Activated CD4-positive, alpha-beta T cell treated with anti-CD3 and anti-CD28 coated beads for 36 hours (primary cell): ENCODE measurements at regions not wholly inside any gene's neighbourhood (a gene's known extent, or its start where the extent isn't known, plus 50 kb on each side); places are given as distances from the start of the nearest gene placed in this dataset.
A peak's percentile ranks its signal among the peaks of the same experiment; 100 is the strongest.

Source experiments
- ATAC-seq: fragments of 200-7000 bp; cut with Tn5 transposase; one replicate; pipeline ENCODE4 v1.10.0; 2021; ENCODE audit warnings: mild to moderate bottlenecking, moderate library complexity
- CTCF ChIA-PET: fragments of 350-600 bp; sonication (Branson Sonifier 250); formaldehyde crosslinking; loops from one replicate; lab custom pipeline; 2021; ENCODE audit warnings: antibody characterized with exemption; lab: Charles Lee
- POLR2A ChIA-PET: fragments of 350-600 bp; sonication (Branson Sonifier 250); formaldehyde crosslinking; loops from one replicate; lab custom pipeline; 2021; ENCODE audit warnings: antibody characterized with exemption, inconsistent platforms; lab: Charles Lee
- DNase-seq: peaks from one replicate; pipeline ENCODE4 v3.0.0-alpha.2; 2020
- H3K27ac Mint-ChIP-seq: one replicate; pipeline ENCODE4 v1.8.0; 2021; ENCODE audit warnings: mixed read lengths
- H3K27me3 Mint-ChIP-seq: one replicate; pipeline ENCODE4 v1.8.0; 2021; ENCODE audit warnings: mixed read lengths
- H3K36me3 Mint-ChIP-seq: one replicate; pipeline ENCODE4 v1.8.0; 2021; ENCODE audit warnings: low read depth, mixed read lengths
- H3K4me1 Mint-ChIP-seq: one replicate; pipeline ENCODE4 v1.8.0; 2021; ENCODE audit warnings: mixed read lengths
- H3K4me3 Mint-ChIP-seq: one replicate; pipeline ENCODE4 v1.8.0; 2021; ENCODE audit warnings: mild to moderate bottlenecking, moderate library complexity, mixed read lengths
- H3K9me3 Mint-ChIP-seq: one replicate; pipeline ENCODE4 v1.8.0; 2021; ENCODE audit warnings: low read depth, mixed read lengths
- intact Hi-C, 2 experiments: fragments of 100-400 bp; cut with DNase I in 1 of 2; cut with micrococcal nuclease in 1 of 2; formaldehyde crosslinking; loops; one replicate each; pipeline versions ENCODE4 v1.14.2 to v1.15.1; 2022 to 2024; cut with DNase I, micrococcal nuclease

GRCh38 chr1:67898033-67898726, 64.9 kb upstream of the GNG12 start:
- Mint-ChIP-seq H3K27me3 (peaks cover 20% of the 10 kb centered on the region), H3K4me1 (no peaks in the 10 kb centered on the region), H3K36me3 (no peaks in the 10 kb centered on the region), H3K4me3 (no peak overlapping the region), H3K9me3 (peaks cover under 1% of the 10 kb centered on the region), H3K27ac (no peak overlapping the region)
- intact Hi-C loops: no loop called here
- no peak for DNase-seq
- CTCF ChIA-PET: no interaction called here
- ATAC-seq: no peak
- POLR2A ChIA-PET: no interaction called here

GRCh38 chr1:67897270-67897949, 64.1 kb upstream of the GNG12 start:
- no peak overlapping the region for H3K4me3 Mint-ChIP-seq

GRCh38 chr1:67896826-67897225, 63.6 kb upstream of the GNG12 start:
- CTCF ChIA-PET: no interaction called here
- Mint-ChIP-seq H3K27me3 (peaks cover 28% of the 10 kb centered on the region), H3K4me3 (no peak overlapping the region), H3K27ac (no peak overlapping the region), H3K36me3 (no peaks in the 10 kb centered on the region), H3K4me1 (no peaks in the 10 kb centered on the region), H3K9me3 (no peaks in the 10 kb centered on the region)
- intact Hi-C loops: no loop called here
- POLR2A ChIA-PET: no interaction called here
- DNase-seq (no peak), ATAC-seq (no peak)

More at GRCh38 chr1:67897270-67897949, 64.1 kb upstream of the GNG12 start:
- no peaks in the 10 kb centered on the region for H3K36me3 Mint-ChIP-seq
- ChIA-PET POLR2A (no interaction called here), CTCF (no interaction called here)
- H3K27me3 Mint-ChIP-seq: peaks cover 25% of the 10 kb centered on the region
- no peak overlapping the region for H3K27ac Mint-ChIP-seq
- no peaks in the 10 kb centered on the region for H3K9me3 Mint-ChIP-seq
- intact Hi-C loops: no loop called here
- no peak for DNase-seq
- no peak for ATAC-seq
- no peaks in the 10 kb centered on the region for H3K4me1 Mint-ChIP-seq

DNA sequence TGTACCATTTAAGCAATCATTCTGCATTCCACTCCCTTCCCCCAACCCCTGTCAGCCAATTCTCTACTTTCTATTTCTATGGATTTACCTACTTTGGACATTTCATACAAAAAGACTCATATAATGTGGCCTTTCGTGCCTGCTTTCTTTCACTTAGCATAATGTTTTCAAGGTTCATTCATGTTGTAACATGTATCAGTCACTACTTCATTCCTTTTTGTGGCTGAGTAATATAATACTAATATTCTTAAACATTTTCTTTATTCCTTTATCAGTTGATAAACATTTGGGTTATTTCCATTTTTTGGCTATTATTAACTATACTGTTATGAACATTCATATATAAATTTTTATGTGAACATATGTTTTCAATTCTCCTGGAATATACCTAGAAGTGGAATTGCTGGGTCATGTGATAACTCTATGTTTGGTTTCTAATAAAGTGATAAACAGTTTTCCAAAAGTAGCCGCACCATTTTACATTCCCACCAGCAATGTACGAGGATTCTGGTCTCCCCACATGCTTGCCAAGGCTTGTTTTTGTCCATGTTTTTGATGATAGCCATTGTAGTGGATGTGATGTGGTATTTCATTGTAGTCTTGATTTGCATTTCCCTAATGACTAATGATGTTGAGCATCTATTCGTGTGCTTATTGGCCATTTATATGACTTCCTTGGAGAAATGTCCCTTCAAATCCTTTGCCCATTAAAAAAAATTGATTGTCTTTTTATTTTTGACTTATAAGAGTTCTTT, 61.9 kb upstream of the GNG12 start:
- ATAC-seq (no peak), DNase-seq (no peak)
- H3K27me3 Mint-ChIP-seq: peaks cover 38% of the 10 kb centered on the region
- intact Hi-C loops: no loop called here
- H3K9me3 Mint-ChIP-seq: no peaks in the 10 kb centered on the region
- no peak overlapping the region for H3K27ac Mint-ChIP-seq
- POLR2A ChIA-PET: no interaction called here
- CTCF ChIA-PET: no interaction called here
- no peaks in the 10 kb centered on the region for H3K36me3 Mint-ChIP-seq
- no peak overlapping the region for H3K4me3 Mint-ChIP-seq
- no peaks in the 10 kb centered on the region for H3K4me1 Mint-ChIP-seq

- Mint-ChIP-seq H3K27ac (no peak overlapping the region), H3K4me1 (peaks cover 3% of the 10 kb centered on the region), H3K9me3 (no peaks in the 10 kb centered on the region), H3K4me3 (no peak overlapping the region), H3K36me3 (no peaks in the 10 kb centered on the region), H3K27me3 (peaks cover 38% of the 10 kb centered on the region)
- ChIA-PET POLR2A (no interaction called here), CTCF (no interaction called here)
- ATAC-seq (no peak), DNase-seq (no peak)
- intact Hi-C loops: no loop called here
Measured at GRCh38 chr1:67893126-67893495, 59.8 kb upstream of the GNG12 start.

- no peak for ATAC-seq
- POLR2A ChIA-PET: no interaction called here
Measured at GRCh38 chr1:67892476-67893125, 59.3 kb upstream of the GNG12 start.

GRCh38 chr1:67890857-67891256, 57.6 kb upstream of the GNG12 start:
- Mint-ChIP-seq H3K27ac (no peak overlapping the region), H3K9me3 (no peaks in the 10 kb centered on the region), H3K4me3 (no peak overlapping the region), H3K36me3 (no peaks in the 10 kb centered on the region), H3K4me1 (peaks cover 3% of the 10 kb centered on the region), H3K27me3 (peaks cover 26% of the 10 kb centered on the region)
- DNase-seq: no peak
- no peak for ATAC-seq
- intact Hi-C loops: no loop called here
- CTCF ChIA-PET: interaction anchor here (0.9 kb wide), 1 partner anchor 120 kb away, joined by 4 read pairs; no protein-coding TSS in a partner anchor
- POLR2A ChIA-PET: no interaction called here

More at GRCh38 chr1:67892476-67893125, 59.3 kb upstream of the GNG12 start:
- peaks cover 36% of the 10 kb centered on the region for H3K27me3 Mint-ChIP-seq
- H3K4me3 Mint-ChIP-seq: no peak overlapping the region
- DNase-seq: no peak
- peaks cover 3% of the 10 kb centered on the region for H3K4me1 Mint-ChIP-seq
- H3K9me3 Mint-ChIP-seq: no peaks in the 10 kb centered on the region
- H3K27ac Mint-ChIP-seq: no peak overlapping the region
- H3K36me3 Mint-ChIP-seq: no peaks in the 10 kb centered on the region
- CTCF ChIA-PET: no interaction called here
- intact Hi-C loops: no loop called here

DNA sequence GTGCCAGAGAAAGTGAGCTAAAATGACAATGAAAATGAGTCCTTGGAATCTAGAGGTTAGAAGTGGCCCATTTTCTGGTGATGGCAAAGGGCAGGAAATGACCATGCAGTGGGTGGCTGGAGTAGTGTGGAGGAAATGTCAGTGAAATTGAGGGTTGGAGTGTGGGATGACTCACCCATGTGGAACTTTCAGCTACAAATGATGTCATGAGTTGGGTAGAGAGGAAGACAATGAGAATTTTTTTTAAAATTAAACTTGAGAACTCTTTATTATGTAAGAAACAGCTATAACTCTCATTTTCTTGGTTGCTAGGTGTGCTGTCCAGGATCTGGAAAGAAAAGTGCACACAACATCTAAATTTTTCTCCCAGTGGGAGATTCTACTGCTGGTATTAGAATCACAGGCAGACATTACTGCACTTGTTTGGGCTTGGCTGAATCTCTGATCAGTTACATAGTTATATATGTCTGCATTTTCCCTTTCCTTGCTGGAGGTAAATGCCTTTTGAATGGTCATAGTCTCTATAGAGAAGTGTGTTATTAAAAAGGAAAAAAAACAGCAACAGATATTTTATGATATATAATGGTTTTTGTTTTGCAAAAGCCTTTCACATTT, 56.8 kb upstream of the GNG12 start:
- no peaks in the 10 kb centered on the region for H3K36me3 Mint-ChIP-seq
- peaks cover 26% of the 10 kb centered on the region for H3K27me3 Mint-ChIP-seq
- no peak overlapping the region for H3K27ac Mint-ChIP-seq
- ChIA-PET CTCF (no interaction called here), POLR2A (no interaction called here)
- H3K4me3 Mint-ChIP-seq: no peak overlapping the region
- H3K4me1 Mint-ChIP-seq: peaks cover 3% of the 10 kb centered on the region
- peak; percentile 42 for DNase-seq
- H3K9me3 Mint-ChIP-seq: no peaks in the 10 kb centered on the region
- peak; percentile 72 for ATAC-seq
- intact Hi-C loops: no loop called here

- Mint-ChIP-seq H3K36me3 (no peaks in the 10 kb centered on the region), H3K27me3 (peaks cover 23% of the 10 kb centered on the region), H3K4me1 (peaks cover 3% of the 10 kb centered on the region), H3K9me3 (no peaks in the 10 kb centered on the region), H3K27ac (no peak overlapping the region), H3K4me3 (no peak overlapping the region)
- intact Hi-C loops: no loop called here
- DNase-seq (no peak), ATAC-seq (no peak)
- ChIA-PET CTCF (no interaction called here), POLR2A (no interaction called here)
Measured at GRCh38 chr1:67889466-67889865, 56.2 kb upstream of the GNG12 start.

DNA sequence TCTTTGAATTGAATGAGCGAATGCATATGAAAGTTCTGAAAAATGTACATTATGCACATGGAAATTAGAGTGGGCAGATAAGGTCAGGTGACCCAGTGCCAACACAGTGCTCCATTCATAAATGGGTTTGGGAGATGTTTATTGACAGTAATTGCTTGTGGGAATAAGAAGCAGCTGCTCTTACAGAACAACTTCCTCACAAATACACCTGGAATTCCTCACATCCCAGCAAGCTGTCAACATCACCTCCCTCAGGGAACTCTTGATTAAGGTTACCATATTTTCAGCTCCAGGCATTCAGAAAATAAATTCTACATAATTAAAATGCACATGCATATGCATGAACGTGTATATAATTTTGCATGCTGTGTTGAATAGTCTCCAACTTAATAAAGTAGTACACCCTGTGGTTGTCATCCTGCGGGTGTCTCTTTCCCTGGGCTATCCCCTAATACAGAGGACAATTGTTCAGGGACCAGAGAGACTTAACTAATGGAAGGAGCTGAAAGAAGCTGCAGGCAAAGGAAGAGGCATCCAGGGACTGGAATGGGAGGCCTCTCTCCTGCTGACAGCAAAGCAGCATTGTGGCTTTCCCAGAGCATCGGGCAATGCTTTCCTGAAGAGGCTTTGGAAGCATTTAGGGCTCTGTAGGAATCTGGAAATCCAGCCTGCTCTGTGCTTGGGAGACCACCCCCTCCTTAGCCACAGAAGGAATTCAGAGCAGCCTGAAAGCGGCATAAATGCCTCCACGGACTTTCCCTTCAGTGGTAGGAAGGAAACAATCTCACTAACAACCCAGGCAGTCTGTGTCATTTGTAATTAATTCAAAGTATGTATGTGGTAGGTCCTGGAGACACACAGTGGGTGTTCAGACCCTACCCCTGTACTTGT, 55.2 kb upstream of the GNG12 start:
- intact Hi-C loops: no loop called here
- H3K4me3 Mint-ChIP-seq: no peak overlapping the region
- no peak overlapping the region for H3K27ac Mint-ChIP-seq
- H3K4me1 Mint-ChIP-seq: peaks cover 3% of the 10 kb centered on the region
- ATAC-seq: no peak
- CTCF ChIA-PET: no interaction called here
- no peaks in the 10 kb centered on the region for H3K36me3 Mint-ChIP-seq
- no peak for DNase-seq
- H3K27me3 Mint-ChIP-seq: peaks cover 21% of the 10 kb centered on the region
- POLR2A ChIA-PET: no interaction called here
- H3K9me3 Mint-ChIP-seq: no peaks in the 10 kb centered on the region
